Endodermal cell (in vitro differentiated cells): ENCODE measurements at regions not wholly inside any gene's neighbourhood (a gene's known extent, or its start where the extent isn't known, plus 50 kb on each side); places are given as distances from the start of the nearest gene placed in this dataset.

ENCODE experiments used
- DNase-seq: peaks from one replicate; pipeline ENCODE4 v3.0.0-alpha.2; 2017
- H3K27ac ChIP-seq: 2 replicates; pipeline ENCODE4 v1.5.1; 2013; ENCODE audit warnings: mild to moderate bottlenecking, low read depth, low read length, moderate library complexity
- H3K27me3 ChIP-seq: 2 replicates; pipeline ENCODE4 v1.6.1; 2013; ENCODE audit warnings: mild to moderate bottlenecking, low read length, moderate library complexity; ENCODE audit not compliant: insufficient read depth, control insufficient read depth, poor library complexity, severe bottlenecking
- H3K36me3 ChIP-seq: 2 replicates; pipeline ENCODE4 v1.7.0; 2013; ENCODE audit warnings: mild to moderate bottlenecking, low read length, moderate library complexity; ENCODE audit not compliant: control insufficient read depth, insufficient read depth
- H3K4me1 ChIP-seq: one replicate; pipeline ENCODE4 v1.7.0; 2013; ENCODE audit warnings: low read length; ENCODE audit not compliant: control insufficient read depth, insufficient read depth
- H3K4me3 ChIP-seq: 2 replicates; pipeline ENCODE4 v1.5.1; 2013; ENCODE audit warnings: mild to moderate bottlenecking, low read length, moderate library complexity
- H3K9ac ChIP-seq: 2 replicates; pipeline ENCODE4 v1.6.1; 2013; ENCODE audit warnings: mild to moderate bottlenecking, low read length, moderate library complexity; ENCODE audit not compliant: poor library complexity, severe bottlenecking; ENCODE audit errors: extremely low read depth
- H3K9me3 ChIP-seq: 2 replicates; pipeline ENCODE4 v1.6.1; 2013; ENCODE audit warnings: mild to moderate bottlenecking, low read length, moderate library complexity; ENCODE audit not compliant: control insufficient read depth
- H3K27ac Mint-ChIP-seq: 2 replicates; pipeline ENCODE4 v1.8.0; 2020; ENCODE audit warnings: mixed read lengths
- H3K27me3 Mint-ChIP-seq: 2 replicates; pipeline ENCODE4 v1.8.0; 2021; ENCODE audit warnings: mild to moderate bottlenecking, mixed read lengths; ENCODE audit not compliant: insufficient read depth
- H3K36me3 Mint-ChIP-seq: 2 replicates; pipeline ENCODE4 v1.8.0; 2020; ENCODE audit warnings: low read depth, mixed read lengths
- H3K4me1 Mint-ChIP-seq: 2 replicates; pipeline ENCODE4 v1.8.0; 2020; ENCODE audit warnings: mixed read lengths
- H3K4me3 Mint-ChIP-seq: 2 replicates; pipeline ENCODE4 v1.8.0; 2020; ENCODE audit warnings: mild to moderate bottlenecking, moderate library complexity, mixed read lengths
- H3K9me3 Mint-ChIP-seq: 2 replicates; pipeline ENCODE4 v1.8.0; 2020; ENCODE audit warnings: mild to moderate bottlenecking, mixed read lengths
- CTCF ChIP-seq: fragments of 200-600 bp; sonication (generic); conservative IDR thresholded peaks from 2 replicates; pipeline ENCODE4 v1.5.0; 2021; ENCODE audit warnings: antibody characterized with exemption, mild to moderate bottlenecking
- WGBS, 2 experiments: methylation state at CpG; one replicate each; pipeline versions ENCODE4 v1.1.5 to v1.1.7; 2013; ENCODE audit warnings: missing lambda C conversion rate in 2 of 2, mixed read lengths in 1 of 2; ENCODE audit not compliant: insufficient coverage in 1 of 2, insufficient read length in 1 of 2; 5-methylcytosine and 5-hydroxymethylcytosine counted together

GRCh38 chrX:35288657-35289056 lies 346.1 kb downstream of the FAM47B start:
- Histone ChIP-seq H3K36me3 (no peaks in the 10 kb centered on the region), H3K27ac (no peak overlapping the region), H3K9me3 (no peaks in the 10 kb centered on the region), H3K27me3 (no peaks in the 10 kb centered on the region), H3K4me3 (no peak overlapping the region), H3K4me1 (no peaks in the 10 kb centered on the region), H3K9ac (no peak overlapping the region)
- H3K9me3 Mint-ChIP-seq: peaks cover 38% of the 10 kb centered on the region
- no peak for DNase-seq
- no peaks in the 10 kb centered on the region for H3K36me3 Mint-ChIP-seq
- H3K4me3 Mint-ChIP-seq: no peak overlapping the region
- H3K4me1 Mint-ChIP-seq: no peaks in the 10 kb centered on the region
- H3K27ac Mint-ChIP-seq: no peak overlapping the region
- TF ChIP-seq CTCF: no peak
- WGBS, 2 experiments: 83% methylated on average over 1 of the region's 1 CpG; no CpG with 5 or more reads in 1 of the 2 experiments
- no peaks in the 10 kb centered on the region for H3K27me3 Mint-ChIP-seq

GRCh38 chrX:35289952-35290351 lies 347.4 kb downstream of the FAM47B start:
- H3K36me3 ChIP-seq: no peaks in the 10 kb centered on the region
- H3K4me1 ChIP-seq: no peaks in the 10 kb centered on the region
- H3K9me3 ChIP-seq: no peaks in the 10 kb centered on the region
- Mint-ChIP-seq H3K9me3 (peaks cover 41% of the 10 kb centered on the region), H3K4me1 (no peaks in the 10 kb centered on the region), H3K4me3 (no peak overlapping the region), H3K36me3 (no peaks in the 10 kb centered on the region), H3K27ac (no peak overlapping the region), H3K27me3 (no peaks in the 10 kb centered on the region)
- no peak for TF ChIP-seq CTCF
- WGBS, 2 experiments: 100% methylated on average over 1 of the region's 2 CpGs; no CpG with 5 or more reads in 1 of the 2 experiments
- no peak overlapping the region for H3K27ac ChIP-seq
- no peaks in the 10 kb centered on the region for H3K27me3 ChIP-seq
- no peak overlapping the region for H3K4me3 ChIP-seq
- no peak overlapping the region for H3K9ac ChIP-seq
- no peak for DNase-seq

- Histone ChIP-seq H3K27ac (no peak overlapping the region), H3K9ac (no peak overlapping the region), H3K4me1 (no peaks in the 10 kb centered on the region), H3K36me3 (no peaks in the 10 kb centered on the region), H3K4me3 (no peak overlapping the region), H3K27me3 (no peaks in the 10 kb centered on the region), H3K9me3 (no peaks in the 10 kb centered on the region)
- peaks cover 38% of the 10 kb centered on the region for H3K9me3 Mint-ChIP-seq
- DNase-seq: no peak
- no peak overlapping the region for H3K4me3 Mint-ChIP-seq
- TF ChIP-seq CTCF: no peak
- H3K27ac Mint-ChIP-seq: no peak overlapping the region
- WGBS, 2 experiments: 97 to 100% methylated on average over 1 to 2 of the region's 2 CpGs
- no peaks in the 10 kb centered on the region for H3K36me3 Mint-ChIP-seq
- no peaks in the 10 kb centered on the region for H3K27me3 Mint-ChIP-seq
- no peaks in the 10 kb centered on the region for H3K4me1 Mint-ChIP-seq
Observed at GRCh38 chrX:35291013-35291412, 348.4 kb downstream of the FAM47B start.
